Ectodermal cell (in vitro differentiated cells): ENCODE measurements at regions not wholly inside any gene's neighbourhood (a gene's known extent, or its start where the extent isn't known, plus 50 kb on each side); places are given as distances from the start of the nearest gene placed in this dataset.
"Not testable (repeated sequence)": the region's sequence is repeated elsewhere in the genome, so short reads cannot be mapped to it uniquely, and the experiment has no call there.

ENCODE experiments used
- H3K27ac ChIP-seq: 2 replicates; pipeline ENCODE4 v1.7.0; 2013; ENCODE audit warnings: mild to moderate bottlenecking, low read depth, low read length; ENCODE audit not compliant: insufficient read depth, poor library complexity, severe bottlenecking
- H3K27me3 ChIP-seq: 2 replicates; pipeline ENCODE4 v1.7.0; 2013; ENCODE audit warnings: mild to moderate bottlenecking, low read length; ENCODE audit not compliant: insufficient read depth, control insufficient read depth, poor library complexity, severe bottlenecking
- H3K36me3 ChIP-seq: one replicate; pipeline ENCODE4 v1.7.0; 2013; ENCODE audit warnings: low read length; ENCODE audit not compliant: control insufficient read depth, insufficient read depth
- H3K4me1 ChIP-seq: one replicate; pipeline ENCODE4 v1.7.0; 2013; ENCODE audit warnings: low read length; ENCODE audit not compliant: control insufficient read depth, insufficient read depth
- H3K4me3 ChIP-seq: 2 replicates; pipeline ENCODE4 v1.7.0; 2013; ENCODE audit warnings: low read depth, low read length, control low read depth; ENCODE audit not compliant: insufficient read depth
- H3K9me3 ChIP-seq: 2 replicates; pipeline ENCODE4 v1.7.0; 2013; ENCODE audit warnings: mild to moderate bottlenecking, low read length, moderate library complexity; ENCODE audit not compliant: control insufficient read depth
- WGBS, 2 experiments: methylation state at CpG; one replicate each; pipeline ENCODE4 v1.1.7; 2013; ENCODE audit warnings: missing lambda C conversion rate in 2 of 2; 5-methylcytosine and 5-hydroxymethylcytosine counted together

DNA sequence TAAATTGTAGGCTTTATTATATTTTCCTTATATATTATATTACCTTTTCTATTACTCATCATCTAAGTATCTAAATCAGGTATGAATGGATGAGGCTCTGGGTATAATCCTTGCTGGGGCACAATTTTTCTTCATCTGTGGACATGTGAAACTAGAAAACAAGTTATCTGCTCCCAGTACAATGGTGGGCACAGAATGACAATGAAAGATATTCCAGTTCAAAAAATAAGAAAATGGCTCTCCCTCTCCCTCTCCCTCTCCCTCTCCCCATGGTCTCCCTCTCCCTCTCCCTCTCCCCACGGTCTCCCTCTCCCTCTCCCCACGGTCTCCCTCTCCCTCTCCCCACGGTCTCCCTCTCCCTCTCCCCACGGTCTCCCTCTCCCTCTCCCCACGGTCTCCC lies 76.2 kb upstream of the EHBP1 start:
- H3K36me3 ChIP-seq, H3K9me3 ChIP-seq: not testable (repeated sequence)
- 0 to 51% methylated on average over 1 to 3 of the region's 5 CpGs for WGBS, 2 experiments

DNA sequence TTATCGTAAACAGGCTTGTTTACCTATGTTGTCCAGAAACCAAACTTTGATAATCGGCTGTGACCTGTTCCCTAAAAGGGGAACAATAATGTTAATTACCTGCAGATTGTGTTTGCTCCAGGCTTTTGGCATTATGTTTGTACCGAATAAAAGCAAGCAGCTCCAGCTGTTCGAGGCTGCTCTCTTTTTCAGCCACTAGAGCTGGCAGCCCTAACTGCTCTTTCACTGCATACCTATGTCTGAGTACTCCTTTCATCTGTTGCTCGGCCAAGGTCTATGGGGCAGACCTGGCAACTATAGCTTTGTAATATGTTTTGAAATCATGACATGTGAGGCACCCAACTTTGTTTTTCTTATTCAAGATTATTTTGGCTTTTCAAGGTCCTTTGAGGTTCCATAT lies 77.8 kb upstream of the EHBP1 start:
- Histone ChIP-seq H3K27me3 (no peaks in the 10 kb centered on the region), H3K9me3 (no peaks in the 10 kb centered on the region), H3K36me3 (no peaks in the 10 kb centered on the region), H3K4me3 (no peak overlapping the region), H3K4me1 (no peaks in the 10 kb centered on the region), H3K27ac (no peak overlapping the region)
- 73% methylated on average over 5 of the region's 5 CpGs for WGBS, 2 experiments

More for the DNA sequence above, 76.2 kb upstream of the EHBP1 start:
- H3K27ac ChIP-seq, H3K4me3 ChIP-seq, H3K27me3 ChIP-seq, H3K4me1 ChIP-seq: not testable (repeated sequence)

DNA sequence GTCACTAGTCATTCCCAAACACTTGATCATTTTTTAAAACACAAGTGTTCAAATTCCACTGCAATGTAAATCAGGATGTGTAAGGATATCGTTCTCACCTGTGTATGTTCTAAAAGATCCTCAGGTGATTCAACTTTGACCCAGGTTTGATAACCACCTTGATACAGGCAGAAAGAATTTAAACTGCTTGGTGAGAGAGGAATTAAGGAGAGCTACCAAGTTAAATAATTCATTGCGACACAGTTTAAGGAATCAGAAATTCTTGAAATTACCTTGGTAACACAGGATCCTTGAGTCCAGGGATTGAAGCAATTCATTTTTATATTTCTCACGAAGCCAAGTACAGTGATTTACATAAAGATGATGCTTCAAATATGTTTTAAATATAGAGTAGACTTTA lies 80.7 kb upstream of the EHBP1 start:
- WGBS, 2 experiments: 95 to 96% methylated on average over 2 of the region's 3 CpGs

DNA sequence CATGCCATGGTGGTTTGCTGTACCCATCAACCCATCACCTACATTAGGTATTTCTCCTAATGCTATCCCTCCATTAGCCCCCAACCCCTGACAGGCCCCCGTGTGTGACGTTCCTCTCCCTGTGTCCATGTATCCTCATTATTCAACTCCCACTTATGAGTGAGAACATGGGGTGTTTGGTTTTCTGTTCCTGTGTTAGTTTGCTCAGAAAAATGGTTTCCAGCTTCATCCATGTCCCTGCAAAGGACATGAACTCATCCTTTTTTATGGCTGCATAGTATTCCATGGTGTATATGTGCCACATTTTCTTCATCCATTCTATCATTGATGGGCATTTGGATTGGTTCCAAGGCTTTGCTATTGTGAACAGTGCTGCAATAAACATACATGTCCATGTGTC lies 89.0 kb upstream of the EHBP1 start:
- H3K4me3 ChIP-seq, H3K27ac ChIP-seq, H3K36me3 ChIP-seq, H3K4me1 ChIP-seq, H3K27me3 ChIP-seq, H3K9me3 ChIP-seq: not testable (repeated sequence)
- WGBS, 2 experiments: 94 to 100% methylated on average over 1 to 2 of the region's 2 CpGs

More for the DNA sequence above, 80.7 kb upstream of the EHBP1 start:
- Histone ChIP-seq H3K36me3 (no peaks in the 10 kb centered on the region), H3K4me1 (no peaks in the 10 kb centered on the region), H3K9me3 (no peaks in the 10 kb centered on the region), H3K27ac (no peak overlapping the region), H3K4me3 (no peak overlapping the region), H3K27me3 (no peaks in the 10 kb centered on the region)

DNA sequence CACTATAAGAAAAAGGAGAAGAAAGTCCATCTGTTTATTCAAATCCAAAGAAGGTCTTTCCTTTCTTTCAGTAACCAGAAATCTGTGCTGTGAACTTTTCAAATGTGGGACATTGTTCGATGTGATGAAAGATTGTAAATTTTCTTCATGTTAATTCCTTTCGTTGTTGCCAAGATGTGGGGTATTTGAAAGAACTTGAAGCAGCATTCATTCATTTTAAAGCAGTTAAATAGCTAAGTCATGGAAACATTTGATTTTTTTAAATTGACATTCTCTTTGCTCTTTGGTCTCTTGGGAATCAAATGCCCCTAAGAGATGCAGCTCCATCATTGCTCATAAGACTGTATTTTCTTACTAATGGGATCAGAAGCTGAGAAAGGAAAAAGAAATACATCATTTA lies 93.7 kb upstream of the EHBP1 start:
- WGBS, 2 experiments: 82 to 92% methylated on average over 2 of the region's 2 CpGs
- Histone ChIP-seq H3K36me3 (no peaks in the 10 kb centered on the region), H3K9me3 (no peaks in the 10 kb centered on the region), H3K4me3 (no peak overlapping the region), H3K4me1 (no peaks in the 10 kb centered on the region), H3K27ac (no peak overlapping the region), H3K27me3 (no peaks in the 10 kb centered on the region)

DNA sequence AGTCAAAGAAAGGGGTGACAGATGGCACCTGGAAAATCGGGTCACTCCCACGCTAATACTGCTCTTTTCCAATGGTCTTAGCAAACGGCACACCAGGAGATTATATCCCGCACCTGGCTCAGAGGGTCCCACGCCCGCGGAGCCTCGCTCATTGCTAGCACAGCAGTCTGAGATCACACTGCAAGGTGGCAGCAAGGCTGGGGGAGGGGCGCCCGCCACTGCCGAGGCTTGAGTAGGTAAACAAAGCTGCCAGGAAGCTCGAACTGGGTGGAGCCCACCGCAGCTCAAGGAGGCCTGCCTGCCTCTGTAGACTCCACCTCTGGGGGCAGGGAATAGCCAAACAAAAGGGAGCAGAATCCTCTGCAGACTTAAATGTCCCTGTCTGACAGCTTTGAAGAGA lies 99.5 kb upstream of the TMEM17 start:
- not testable (repeated sequence) for H3K9me3 ChIP-seq, H3K27me3 ChIP-seq, H3K36me3 ChIP-seq, H3K27ac ChIP-seq, H3K4me3 ChIP-seq, H3K4me1 ChIP-seq
- WGBS, 2 experiments: 87 to 88% methylated on average over 13 of the region's 13 CpGs

DNA sequence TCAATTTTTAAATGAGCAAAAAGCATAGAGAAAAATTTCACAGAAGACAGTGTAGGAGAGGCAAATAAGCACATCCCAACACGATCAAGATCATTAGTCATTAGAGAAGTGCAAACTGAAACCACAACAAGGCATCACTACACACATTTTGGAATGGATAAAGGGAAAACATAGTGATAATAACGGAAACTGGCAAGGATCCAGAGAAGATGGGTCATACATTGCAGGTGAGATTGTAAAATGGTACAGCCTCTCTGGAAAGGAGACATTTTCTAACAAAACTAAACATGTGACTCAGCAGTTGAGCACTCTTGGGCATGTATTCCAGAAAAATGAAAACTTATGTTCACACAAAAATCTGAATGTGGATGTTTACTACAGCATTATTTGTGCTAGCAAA lies 98.3 kb upstream of the TMEM17 start:
- Histone ChIP-seq H3K4me1 (no peaks in the 10 kb centered on the region), H3K9me3 (no peaks in the 10 kb centered on the region)
- WGBS, 2 experiments: 92 to 95% methylated on average over 2 of the region's 2 CpGs

DNA sequence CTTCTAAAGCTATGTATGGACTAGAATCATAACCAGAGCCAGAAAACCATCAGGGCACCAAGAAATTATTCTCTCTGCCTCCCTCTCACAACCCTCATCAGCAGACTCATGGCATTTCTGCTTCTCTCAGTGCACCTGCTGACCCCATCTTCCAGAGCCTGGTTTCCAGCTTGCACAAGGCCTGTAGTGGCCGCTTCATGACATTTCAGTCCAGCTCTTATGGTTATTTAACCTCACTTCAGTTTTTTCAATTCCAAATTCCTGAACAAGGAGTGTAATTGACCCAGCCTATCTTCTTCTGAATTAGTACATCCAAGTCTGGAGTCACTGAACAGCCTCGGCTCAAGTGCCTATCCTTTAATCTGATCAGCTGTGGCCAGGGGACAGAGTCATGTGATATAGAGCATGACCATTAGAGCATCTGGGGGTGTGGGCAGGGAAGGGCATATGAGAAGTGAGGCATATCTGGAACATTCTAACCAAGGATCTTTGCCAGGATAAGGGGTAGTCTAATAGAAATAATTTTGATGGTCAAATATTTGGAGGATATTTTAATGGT lies 97.2 kb upstream of the TMEM17 start:
- 91 to 93% methylated on average over 2 of the region's 2 CpGs for WGBS, 2 experiments
- H3K9me3 ChIP-seq: no peaks in the 10 kb centered on the region
- H3K36me3 ChIP-seq: no peaks in the 10 kb centered on the region
- H3K27me3 ChIP-seq: no peaks in the 10 kb centered on the region
- H3K4me3 ChIP-seq: no peak overlapping the region
- H3K4me1 ChIP-seq: no peaks in the 10 kb centered on the region
- H3K27ac ChIP-seq: no peak overlapping the region

More for the DNA sequence above, 98.3 kb upstream of the TMEM17 start:
- Histone ChIP-seq H3K27ac (no peak overlapping the region), H3K4me3 (no peak overlapping the region), H3K36me3 (no peaks in the 10 kb centered on the region), H3K27me3 (no peaks in the 10 kb centered on the region)

DNA sequence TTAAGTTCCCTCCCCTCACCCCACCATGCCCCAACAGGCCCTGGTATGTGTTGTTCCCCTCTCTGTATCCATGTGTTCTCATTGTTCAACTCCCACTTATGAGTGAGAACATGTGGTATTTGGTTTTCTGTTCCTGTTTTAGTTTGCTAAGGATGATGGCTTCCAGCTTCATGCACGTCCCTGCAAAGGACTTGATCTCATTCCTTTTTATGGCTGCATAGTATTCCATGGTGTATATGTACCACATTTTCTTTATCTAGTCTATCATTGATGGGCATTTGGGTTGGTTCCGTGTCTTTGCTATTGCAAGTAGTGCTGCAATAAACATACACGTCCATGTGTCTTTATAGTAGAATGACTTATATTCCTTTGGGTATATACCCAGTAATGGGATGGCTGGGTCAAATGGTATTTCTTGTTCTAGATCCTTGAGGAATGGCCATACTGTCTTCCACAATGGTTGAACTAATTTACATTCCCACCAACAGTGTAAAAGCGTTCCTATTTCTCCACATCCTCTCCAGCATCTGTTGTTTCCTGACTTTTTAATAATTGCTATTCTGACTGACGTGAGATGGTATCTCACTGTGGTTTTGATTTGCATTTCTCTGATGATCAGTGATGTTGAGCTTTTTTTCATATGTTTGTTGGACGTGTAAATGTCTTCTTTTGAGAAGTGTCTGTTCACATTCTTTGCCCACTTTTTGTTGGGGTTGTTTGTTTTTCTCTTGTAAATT lies 93.8 kb upstream of the TMEM17 start:
- H3K4me1 ChIP-seq, H3K9me3 ChIP-seq, H3K27ac ChIP-seq, H3K36me3 ChIP-seq, H3K4me3 ChIP-seq, H3K27me3 ChIP-seq: not testable (repeated sequence)
- WGBS, 2 experiments: 87 to 90% methylated on average over 4 to 6 of the region's 6 CpGs

DNA sequence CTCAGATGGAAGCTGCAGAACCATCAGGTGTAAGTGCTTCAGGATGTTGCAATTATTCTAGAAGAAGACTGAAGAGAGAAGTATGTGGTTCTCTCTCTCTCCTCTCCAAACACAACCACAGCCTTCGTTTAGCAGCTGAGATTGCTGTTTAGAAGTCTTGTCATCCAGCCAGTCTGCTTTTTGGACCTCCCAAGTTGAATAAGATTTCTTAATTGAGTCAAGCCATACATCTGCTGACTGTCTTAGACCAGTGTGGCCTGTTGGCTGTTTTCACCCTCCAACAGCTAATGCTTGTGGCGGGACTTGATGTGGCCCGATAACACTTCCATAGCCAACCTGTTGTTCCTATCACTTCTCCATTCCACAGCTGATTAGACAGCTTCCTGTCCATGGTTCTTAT lies 91.3 kb upstream of the TMEM17 start:
- no peaks in the 10 kb centered on the region for H3K4me1 ChIP-seq

More for the DNA sequence above, 91.3 kb upstream of the TMEM17 start:
- H3K9me3 ChIP-seq: no peaks in the 10 kb centered on the region
- no peaks in the 10 kb centered on the region for H3K36me3 ChIP-seq
- no peak overlapping the region for H3K4me3 ChIP-seq
- 97 to 98% methylated on average over 3 of the region's 3 CpGs for WGBS, 2 experiments
- H3K27me3 ChIP-seq: no peaks in the 10 kb centered on the region
- no peak overlapping the region for H3K27ac ChIP-seq
